Fibroblast of lung (primary cell): ENCODE measurements at regions not wholly inside any gene's neighbourhood (a gene's known extent, or its start where the extent isn't known, plus 50 kb on each side); places are given as distances from the start of the nearest gene placed in this dataset.
A peak's percentile ranks its signal among the peaks of the same experiment; 100 is the strongest.

Source experiments
- DNase-seq, 2 donors: peaks; one replicate each; pipeline versions ENCODE4 v3.0.0 to v3.0.0-alpha.2; 2010; ENCODE audit warnings: low read depth in 2 of 2
- H2AFZ ChIP-seq: 2 replicates; pipeline ENCODE4 v1.5.1; 2012; ENCODE audit warnings: low read length, control low read depth, inconsistent platforms
- H3K27ac ChIP-seq: 2 replicates; pipeline ENCODE4 v1.5.1; 2011; ENCODE audit warnings: low read length, control low read depth; ENCODE audit not compliant: insufficient read depth
- H3K27me3 ChIP-seq: 2 replicates; pipeline ENCODE4 v1.5.1; 2011; ENCODE audit warnings: mild to moderate bottlenecking, low read length; ENCODE audit not compliant: control insufficient read depth, insufficient read depth
- H3K36me3 ChIP-seq: 2 replicates; pipeline ENCODE4 v1.5.1; 2011; ENCODE audit warnings: low read length; ENCODE audit not compliant: control insufficient read depth, insufficient read depth
- H3K4me1 ChIP-seq: 2 replicates; pipeline ENCODE4 v1.5.1; 2011; ENCODE audit warnings: low read length; ENCODE audit not compliant: control insufficient read depth, insufficient read depth; ENCODE audit errors: extremely low read depth
- H3K4me2 ChIP-seq: 2 replicates; pipeline ENCODE4 v1.5.1; 2011; ENCODE audit warnings: low read length, control low read depth; ENCODE audit not compliant: insufficient read depth; ENCODE audit errors: extremely low read depth
- H3K4me3 ChIP-seq, 4 experiments: fragments of 200-600 bp in 1 of 4; sonication (generic) in 1 of 4; replicated peaks in 1 of 4; 2 replicates each; pipeline ENCODE4 v1.5.1; 2011 to 2016; ENCODE audit warnings: low read length in 4 of 4, low read depth in 3 of 4, mild to moderate bottlenecking in 3 of 4, control low read depth in 2 of 4, inconsistent platforms in 1 of 4, mixed read lengths in 1 of 4; ENCODE audit not compliant: insufficient read depth in 1 of 4; ENCODE audit errors: control extremely low read depth in 1 of 4
- H3K79me2 ChIP-seq: 2 replicates; pipeline ENCODE4 v1.5.1; 2012; ENCODE audit warnings: mild to moderate bottlenecking, low read length, inconsistent platforms; ENCODE audit not compliant: control insufficient read depth, insufficient read depth
- H3K9ac ChIP-seq: 2 replicates; pipeline ENCODE4 v1.5.1; 2011; ENCODE audit warnings: mild to moderate bottlenecking, low read length, control low read depth; ENCODE audit not compliant: insufficient read depth
- H3K9me3 ChIP-seq: 2 replicates; pipeline ENCODE4 v1.5.1; 2012; ENCODE audit warnings: low read depth, low read length; ENCODE audit not compliant: control insufficient read depth, insufficient read depth
- H4K20me1 ChIP-seq: 2 replicates; pipeline ENCODE4 v1.5.1; 2011; ENCODE audit warnings: low read length; ENCODE audit not compliant: control insufficient read depth, insufficient read depth; ENCODE audit errors: extremely low read depth
- CTCF ChIP-seq, 2 donors: IDR thresholded peaks in 1 of 2; conservative IDR thresholded peaks in 1 of 2; 1 replicate in 1 of 2; 2 replicates in 1 of 2; pipeline ENCODE4 v1.5.1; 2011 to 2012; ENCODE audit warnings: low read length in 2 of 2, control low read depth in 1 of 2, inconsistent platforms in 1 of 2, low read depth in 1 of 2, mild to moderate bottlenecking in 1 of 2
- EZH2 ChIP-seq: IDR thresholded peaks from 2 replicates; pipeline ENCODE4 v1.5.1; 2012; ENCODE audit warnings: low read length, control low read depth, mild to moderate bottlenecking; ENCODE audit errors: missing control alignments

DNA sequence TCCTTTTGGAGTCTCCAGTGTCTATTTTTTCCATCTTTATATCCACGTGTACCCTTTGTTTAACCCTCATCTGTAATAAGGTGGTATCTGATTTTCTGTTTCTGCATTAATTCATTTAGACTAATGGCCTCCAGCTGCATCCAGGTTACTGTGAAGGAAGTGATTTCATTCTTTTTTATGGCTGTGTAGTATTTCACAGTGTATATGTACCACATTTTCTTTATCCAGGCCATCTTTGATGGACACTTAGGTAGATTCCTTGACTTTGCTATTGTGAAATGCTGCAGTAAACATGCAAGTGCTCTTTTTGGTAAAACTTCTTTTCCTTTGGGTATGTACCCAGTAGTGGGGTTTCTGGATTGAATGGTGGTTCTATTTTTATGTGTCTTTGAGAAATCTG is 128.0 kb upstream of the MTPN start:
- H3K4me2 ChIP-seq, result no peak overlapping the region
- H2AFZ ChIP-seq, result no peak overlapping the region
- no peak overlapping the region for H3K27ac ChIP-seq
- no peak overlapping the region for H3K9ac ChIP-seq
- no peaks in the 10 kb centered on the region for H3K9me3 ChIP-seq
- H3K36me3 ChIP-seq, result no peaks in the 10 kb centered on the region
- H3K79me2 ChIP-seq, result no peaks in the 10 kb centered on the region
- no peaks in the 10 kb centered on the region for H3K27me3 ChIP-seq
- no peaks in the 10 kb centered on the region for H4K20me1 ChIP-seq
- TF ChIP-seq CTCF (conservative IDR thresholded peaks at IDR 0.05 in 1 of 2, IDR thresholded peaks at IDR 0.05 in 1 of 2; ENCODE audit: low read depth in 1 of 2, low read length in 2 of 2) (no peak), EZH2 (no peak)
- H3K4me1 ChIP-seq, result no peaks in the 10 kb centered on the region
- H3K4me3 ChIP-seq, result no peak overlapping the region
- no peak for DNase-seq

- H3K9me3 ChIP-seq, result no peaks in the 10 kb centered on the region
- no peaks in the 10 kb centered on the region for H3K4me1 ChIP-seq
- DNase-seq, result peak in 1 of 2 donors; percentile 15
- no peak overlapping the region for H3K9ac ChIP-seq
- no peaks in the 10 kb centered on the region for H4K20me1 ChIP-seq
- no peak overlapping the region for H2AFZ ChIP-seq
- no peaks in the 10 kb centered on the region for H3K79me2 ChIP-seq
- TF ChIP-seq CTCF (conservative IDR thresholded peaks at IDR 0.05 in 1 of 2, IDR thresholded peaks at IDR 0.05 in 1 of 2; ENCODE audit: low read depth in 1 of 2, low read length in 2 of 2), result no peak
- TF ChIP-seq EZH2, result no peak
- no peak overlapping the region for H3K27ac ChIP-seq
- no peak overlapping the region for H3K4me3 ChIP-seq
- no peaks in the 10 kb centered on the region for H3K27me3 ChIP-seq
- H3K4me2 ChIP-seq, result no peak overlapping the region
- H3K36me3 ChIP-seq, result no peaks in the 10 kb centered on the region
Observed at GRCh38 chr7:136104269-136104603, 127.1 kb upstream of the MTPN start.

DNA sequence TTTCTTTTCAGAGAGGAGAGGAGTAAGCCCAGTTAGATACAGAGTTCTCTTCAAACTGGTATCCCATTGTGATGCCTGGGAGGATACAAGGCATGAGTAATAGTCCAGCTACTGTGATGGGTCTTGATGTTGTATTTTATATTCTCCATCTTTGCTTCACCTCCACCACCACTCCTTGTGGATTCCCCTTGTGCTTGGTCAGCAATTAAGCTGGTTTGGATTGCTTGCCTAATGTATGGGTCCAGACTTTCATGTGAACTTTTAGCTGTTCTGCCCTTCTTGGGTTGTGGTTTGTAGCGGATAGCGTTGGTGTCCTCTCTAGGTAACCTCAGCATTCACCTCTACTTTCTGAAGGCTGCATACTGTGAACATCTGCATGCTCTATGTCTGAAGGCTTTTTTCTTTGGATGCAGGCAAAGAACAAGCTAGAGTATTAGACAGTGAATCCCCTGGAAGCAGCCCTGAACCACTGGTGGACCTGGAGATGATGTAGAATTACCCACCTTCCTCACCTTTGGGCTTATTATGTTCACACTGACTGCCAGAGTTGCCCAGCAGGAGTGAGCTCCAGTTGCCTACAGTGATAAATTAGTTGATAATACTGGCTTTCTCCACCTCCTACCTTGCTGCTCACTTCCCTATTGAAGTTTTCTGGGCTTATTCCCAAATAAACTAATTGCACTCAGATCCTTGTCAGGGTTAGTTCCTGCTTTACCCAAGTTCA is 126.5 kb upstream of the MTPN start:
- H2AFZ ChIP-seq, result no peak overlapping the region
- H3K9me3 ChIP-seq, result no peaks in the 10 kb centered on the region
- no peak overlapping the region for H3K27ac ChIP-seq
- H4K20me1 ChIP-seq, result no peaks in the 10 kb centered on the region
- no peaks in the 10 kb centered on the region for H3K36me3 ChIP-seq
- H3K4me2 ChIP-seq, result no peak overlapping the region
- H3K27me3 ChIP-seq, result no peaks in the 10 kb centered on the region
- no peak for DNase-seq
- TF ChIP-seq EZH2, result no peak
- no peak for TF ChIP-seq CTCF (conservative IDR thresholded peaks at IDR 0.05 in 1 of 2, IDR thresholded peaks at IDR 0.05 in 1 of 2; ENCODE audit: low read depth in 1 of 2, low read length in 2 of 2)
- H3K4me1 ChIP-seq, result no peaks in the 10 kb centered on the region
- H3K79me2 ChIP-seq, result no peaks in the 10 kb centered on the region
- H3K9ac ChIP-seq, result no peak overlapping the region
- H3K4me3 ChIP-seq, result no peak overlapping the region
